ENCODE measurements at regions not wholly inside any gene's neighbourhood (a gene's known extent, or its start where the extent isn't known, plus 50 kb on each side); places are given as distances from the start of the nearest gene placed in this dataset.

GRCh38 chr18:73918816-73919215, 228.8 kb downstream of the FBXO15 start:
- TF ChIP-seq CTCF (IDR thresholded peaks at IDR 0.05; ENCODE audit: extremely low read depth, low read depth, low read length): no peak
- H3K4me3 ChIP-seq (ENCODE audit: insufficient read depth, low read length): no peak overlapping the region
- H3K9me3 ChIP-seq (ENCODE audit: low read depth, low read length): no peaks in the 10 kb centered on the region
- no peak overlapping the region for H3K4me2 ChIP-seq (ENCODE audit: insufficient read depth, low read length)
- no peaks in the 10 kb centered on the region for H4K20me1 ChIP-seq (ENCODE audit: insufficient read depth, low read length)
- DNase-seq (ENCODE audit: insufficient read length, low spot score, missing footprints): no peak
- no peak overlapping the region for H2AFZ ChIP-seq (ENCODE audit: low read length)
- no peaks in the 10 kb centered on the region for H3K27me3 ChIP-seq (ENCODE audit: insufficient read depth, low read length)
- no peak overlapping the region for H3K27ac ChIP-seq (ENCODE audit: low read depth, low read length)
- H3K4me1 ChIP-seq (ENCODE audit: insufficient read depth, low read length): no peaks in the 10 kb centered on the region
- no peaks in the 10 kb centered on the region for H3K36me3 ChIP-seq (ENCODE audit: insufficient read depth, low read length)
- H3K79me2 ChIP-seq (ENCODE audit: insufficient read depth, low read length): no peaks in the 10 kb centered on the region

- Histone ChIP-seq H3K79me2 (ENCODE audit: insufficient read depth, low read length) (no peaks in the 10 kb centered on the region), H2AFZ (ENCODE audit: low read length) (no peak overlapping the region), H3K4me3 (ENCODE audit: insufficient read depth, low read length) (no peak overlapping the region), H3K27me3 (ENCODE audit: insufficient read depth, low read length) (no peaks in the 10 kb centered on the region), H3K9me3 (ENCODE audit: low read depth, low read length) (no peaks in the 10 kb centered on the region), H4K20me1 (ENCODE audit: insufficient read depth, low read length) (no peaks in the 10 kb centered on the region), H3K27ac (ENCODE audit: low read depth, low read length) (no peak overlapping the region), H3K4me2 (ENCODE audit: insufficient read depth, low read length) (no peak overlapping the region), H3K4me1 (ENCODE audit: insufficient read depth, low read length) (no peaks in the 10 kb centered on the region), H3K36me3 (ENCODE audit: insufficient read depth, low read length) (no peaks in the 10 kb centered on the region)
- no peak for DNase-seq (ENCODE audit: insufficient read length, low spot score, missing footprints)
- TF ChIP-seq CTCF (IDR thresholded peaks at IDR 0.05; ENCODE audit: extremely low read depth, low read depth, low read length): no peak
These were observed 230.6 kb downstream of the FBXO15 start for GRCh38 chr18:73917046-73917445.

GRCh38 chr18:73913505-73913904, 234.1 kb downstream of the FBXO15 start:
- Histone ChIP-seq H3K4me2 (ENCODE audit: insufficient read depth, low read length) (no peak overlapping the region), H3K36me3 (ENCODE audit: insufficient read depth, low read length) (no peaks in the 10 kb centered on the region), H3K27me3 (ENCODE audit: insufficient read depth, low read length) (no peaks in the 10 kb centered on the region), H3K9me3 (ENCODE audit: low read depth, low read length) (no peaks in the 10 kb centered on the region), H3K4me1 (ENCODE audit: insufficient read depth, low read length) (no peaks in the 10 kb centered on the region), H3K4me3 (ENCODE audit: insufficient read depth, low read length) (no peak overlapping the region), H3K27ac (ENCODE audit: low read depth, low read length) (no peak overlapping the region), H2AFZ (ENCODE audit: low read length) (no peak overlapping the region), H3K79me2 (ENCODE audit: insufficient read depth, low read length) (no peaks in the 10 kb centered on the region), H4K20me1 (ENCODE audit: insufficient read depth, low read length) (no peaks in the 10 kb centered on the region)
- DNase-seq (ENCODE audit: insufficient read length, low spot score, missing footprints): no peak
- no peak for TF ChIP-seq CTCF (IDR thresholded peaks at IDR 0.05; ENCODE audit: extremely low read depth, low read depth, low read length)

- no peak for TF ChIP-seq CTCF (IDR thresholded peaks at IDR 0.05; ENCODE audit: extremely low read depth, low read depth, low read length)
- Histone ChIP-seq H4K20me1 (ENCODE audit: insufficient read depth, low read length) (no peaks in the 10 kb centered on the region), H3K36me3 (ENCODE audit: insufficient read depth, low read length) (no peaks in the 10 kb centered on the region), H3K27ac (ENCODE audit: low read depth, low read length) (no peak overlapping the region), H2AFZ (ENCODE audit: low read length) (no peak overlapping the region), H3K79me2 (ENCODE audit: insufficient read depth, low read length) (no peaks in the 10 kb centered on the region), H3K27me3 (ENCODE audit: insufficient read depth, low read length) (no peaks in the 10 kb centered on the region), H3K4me1 (ENCODE audit: insufficient read depth, low read length) (no peaks in the 10 kb centered on the region), H3K9me3 (ENCODE audit: low read depth, low read length) (no peaks in the 10 kb centered on the region), H3K4me3 (ENCODE audit: insufficient read depth, low read length) (no peak overlapping the region), H3K4me2 (ENCODE audit: insufficient read depth, low read length) (no peak overlapping the region)
- DNase-seq (ENCODE audit: insufficient read length, low spot score, missing footprints): no peak
These were observed 239.3 kb downstream of the FBXO15 start for GRCh38 chr18:73908323-73908722.

Data from osteoblast (primary cell).